ENCODE measurements at regions not wholly inside any gene's neighbourhood (a gene's known extent, or its start where the extent isn't known, plus 50 kb on each side); places are given as distances from the start of the nearest gene placed in this dataset.

DNA sequence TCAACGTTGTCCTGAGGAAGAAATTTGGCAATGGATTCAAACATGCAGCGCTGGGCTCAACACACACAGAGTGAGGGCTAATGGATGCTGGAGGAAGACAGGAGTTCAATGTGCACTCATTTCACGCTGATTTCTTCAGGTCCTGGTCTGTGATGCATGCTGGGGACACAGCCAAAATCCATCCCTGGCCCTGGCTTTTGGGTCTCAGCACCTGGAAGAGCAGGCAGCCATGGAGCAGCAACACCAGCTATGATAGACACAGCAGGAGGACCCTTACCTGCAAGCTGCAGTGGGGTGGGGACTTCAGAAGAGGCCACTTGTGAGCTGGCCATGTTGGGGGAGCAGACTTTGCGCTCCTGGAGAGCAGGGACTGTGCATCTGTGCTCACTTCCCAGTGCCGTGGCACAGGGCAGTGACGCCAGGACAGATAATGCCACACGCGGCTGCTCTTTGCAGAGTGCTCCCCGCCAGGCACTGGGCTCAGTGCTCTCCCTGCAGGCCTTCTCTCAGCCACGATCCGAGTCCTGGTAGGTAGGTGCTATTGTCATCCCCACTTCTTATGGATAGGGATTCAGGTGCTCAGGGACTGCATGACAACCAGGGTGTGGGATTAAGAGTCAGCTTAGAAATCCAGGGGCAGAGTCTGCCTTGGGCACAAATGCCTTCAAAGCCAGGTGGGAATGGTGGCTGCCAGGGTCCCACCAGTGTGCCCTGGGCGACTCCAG, 138.8 kb upstream of the UNC5B start:
- no peak for TF ChIP-seq POLR2A (IDR thresholded peaks at IDR 0.05)
- TF ChIP-seq, protein P1, sequence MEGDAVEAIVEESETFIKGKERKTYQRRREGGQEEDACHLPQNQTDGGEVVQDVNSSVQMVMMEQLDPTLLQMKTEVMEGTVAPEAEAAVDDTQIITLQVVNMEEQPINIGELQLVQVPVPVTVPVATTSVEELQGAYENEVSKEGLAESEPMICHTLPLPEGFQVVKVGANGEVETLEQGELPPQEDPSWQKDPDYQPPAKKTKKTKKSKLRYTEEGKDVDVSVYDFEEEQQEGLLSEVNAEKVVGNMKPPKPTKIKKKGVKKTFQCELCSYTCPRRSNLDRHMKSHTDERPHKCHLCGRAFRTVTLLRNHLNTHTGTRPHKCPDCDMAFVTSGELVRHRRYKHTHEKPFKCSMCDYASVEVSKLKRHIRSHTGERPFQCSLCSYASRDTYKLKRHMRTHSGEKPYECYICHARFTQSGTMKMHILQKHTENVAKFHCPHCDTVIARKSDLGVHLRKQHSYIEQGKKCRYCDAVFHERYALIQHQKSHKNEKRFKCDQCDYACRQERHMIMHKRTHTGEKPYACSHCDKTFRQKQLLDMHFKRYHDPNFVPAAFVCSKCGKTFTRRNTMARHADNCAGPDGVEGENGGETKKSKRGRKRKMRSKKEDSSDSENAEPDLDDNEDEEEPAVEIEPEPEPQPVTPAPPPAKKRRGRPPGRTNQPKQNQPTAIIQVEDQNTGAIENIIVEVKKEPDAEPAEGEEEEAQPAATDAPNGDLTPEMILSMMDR (IDR thresholded peaks at IDR 0.05) = no peak

All from right lobe of liver (tissue), 4 donors.